ENCODE measurements at regions not wholly inside any gene's neighbourhood (a gene's known extent, or its start where the extent isn't known, plus 50 kb on each side); places are given as distances from the start of the nearest gene placed in this dataset.

DNA sequence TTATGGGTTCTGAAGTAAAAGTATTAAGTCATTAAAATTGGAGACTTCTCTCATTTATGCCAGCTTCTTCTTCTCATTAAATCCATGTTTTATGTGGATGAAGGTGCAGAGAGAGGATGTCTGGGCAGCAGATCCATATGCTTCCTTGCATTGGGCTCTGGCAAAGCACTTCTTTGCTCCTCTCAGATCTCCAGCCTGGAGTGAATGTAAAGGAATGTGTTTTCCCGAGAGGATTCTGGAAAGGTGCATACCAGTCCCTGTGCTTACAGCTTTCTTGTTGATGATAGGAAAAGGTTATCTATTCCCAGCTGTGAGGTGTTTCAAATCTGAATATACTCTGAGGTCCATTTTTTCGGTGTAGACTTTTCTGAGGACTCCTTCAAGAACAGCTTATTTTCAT lies 79.9 kb upstream of the PEX5L start:
- TF ChIP-seq, protein P1, sequence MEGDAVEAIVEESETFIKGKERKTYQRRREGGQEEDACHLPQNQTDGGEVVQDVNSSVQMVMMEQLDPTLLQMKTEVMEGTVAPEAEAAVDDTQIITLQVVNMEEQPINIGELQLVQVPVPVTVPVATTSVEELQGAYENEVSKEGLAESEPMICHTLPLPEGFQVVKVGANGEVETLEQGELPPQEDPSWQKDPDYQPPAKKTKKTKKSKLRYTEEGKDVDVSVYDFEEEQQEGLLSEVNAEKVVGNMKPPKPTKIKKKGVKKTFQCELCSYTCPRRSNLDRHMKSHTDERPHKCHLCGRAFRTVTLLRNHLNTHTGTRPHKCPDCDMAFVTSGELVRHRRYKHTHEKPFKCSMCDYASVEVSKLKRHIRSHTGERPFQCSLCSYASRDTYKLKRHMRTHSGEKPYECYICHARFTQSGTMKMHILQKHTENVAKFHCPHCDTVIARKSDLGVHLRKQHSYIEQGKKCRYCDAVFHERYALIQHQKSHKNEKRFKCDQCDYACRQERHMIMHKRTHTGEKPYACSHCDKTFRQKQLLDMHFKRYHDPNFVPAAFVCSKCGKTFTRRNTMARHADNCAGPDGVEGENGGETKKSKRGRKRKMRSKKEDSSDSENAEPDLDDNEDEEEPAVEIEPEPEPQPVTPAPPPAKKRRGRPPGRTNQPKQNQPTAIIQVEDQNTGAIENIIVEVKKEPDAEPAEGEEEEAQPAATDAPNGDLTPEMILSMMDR (IDR thresholded peaks at IDR 0.05), result no peak
- Histone ChIP-seq H3K4me1 (ENCODE audit: control insufficient read depth in 1 of 2, insufficient read depth in 1 of 2, low read depth in 1 of 2, low read length in 1 of 2) (no peaks in the 10 kb centered on the region), H3K27me3 (no peaks in the 10 kb centered on the region), H3K4me3 (ENCODE audit: low read depth in 1 of 2, low read length in 1 of 2) (no peak overlapping the region), H3K27ac (no peak overlapping the region), H3K9me3 (no peaks in the 10 kb centered on the region), H3K36me3 (no peaks in the 10 kb centered on the region)

DNA sequence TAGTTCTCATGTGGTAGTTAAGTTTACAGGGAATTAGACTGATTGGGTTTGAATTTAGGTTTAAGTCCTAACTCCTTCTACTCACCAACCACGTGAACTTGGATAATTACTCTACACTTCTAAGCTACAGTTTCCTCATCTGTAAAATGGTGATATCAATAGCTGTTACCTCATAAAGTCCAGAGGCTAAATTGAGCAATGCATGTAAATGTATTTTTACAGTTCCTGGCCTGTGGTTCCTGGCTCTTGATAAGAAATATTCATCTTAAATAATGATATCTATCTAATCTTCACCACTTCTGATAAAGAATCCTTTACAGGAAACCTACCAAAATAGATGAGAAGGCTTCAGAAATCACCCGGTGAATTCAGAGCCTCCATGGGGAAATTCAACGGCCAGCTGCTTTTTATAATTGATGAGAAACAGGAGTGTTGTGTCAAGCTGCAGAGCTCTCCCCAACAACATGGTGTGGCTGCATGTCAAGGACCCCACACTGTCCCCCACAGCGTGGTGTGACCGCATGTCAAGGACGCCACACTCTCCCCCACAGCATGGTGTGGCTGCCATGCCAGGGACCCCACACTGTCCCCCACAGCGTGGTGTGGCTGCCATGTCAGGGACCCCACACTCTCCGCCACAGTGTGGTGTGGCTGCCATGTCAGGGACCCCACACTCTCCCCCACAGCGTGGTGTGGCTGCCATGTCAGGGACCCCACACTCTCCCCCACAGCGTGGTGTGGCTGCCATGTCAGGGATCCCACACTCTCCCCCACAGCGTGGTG lies 80.8 kb upstream of the PEX5L start:
- Histone ChIP-seq H3K27ac (no peak overlapping the region), H3K4me1 (ENCODE audit: control insufficient read depth in 1 of 2, insufficient read depth in 1 of 2, low read depth in 1 of 2, low read length in 1 of 2) (no peaks in the 10 kb centered on the region), H3K36me3 (no peaks in the 10 kb centered on the region), H3K27me3 (no peaks in the 10 kb centered on the region), H3K9me3 (no peaks in the 10 kb centered on the region), H3K4me3 (ENCODE audit: low read depth in 1 of 2, low read length in 1 of 2) (no peak overlapping the region)
- TF ChIP-seq, protein P1 (IDR thresholded peaks at IDR 0.05), result no peak

DNA sequence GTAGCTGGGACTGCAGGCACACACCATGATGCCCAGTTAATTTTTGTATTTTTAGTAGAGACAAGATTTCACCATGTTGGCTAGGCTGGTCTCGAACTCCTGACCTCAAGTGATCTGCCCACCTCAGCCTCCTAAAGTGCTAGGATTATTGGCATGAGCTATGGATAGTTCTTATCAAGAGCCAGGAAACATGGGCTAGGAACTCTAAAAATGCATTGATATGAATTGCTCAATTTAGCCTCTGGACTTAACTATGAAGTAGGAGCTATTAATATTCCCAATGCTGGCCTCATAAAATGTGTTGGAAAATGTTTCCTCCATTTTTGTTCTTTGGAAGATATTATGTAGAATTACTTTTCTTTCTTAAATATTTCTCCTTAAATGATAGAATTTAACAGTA lies 82.8 kb upstream of the PEX5L start:
- Histone ChIP-seq H3K4me1 (ENCODE audit: control insufficient read depth in 1 of 2, insufficient read depth in 1 of 2, low read depth in 1 of 2, low read length in 1 of 2) (no peaks in the 10 kb centered on the region), H3K9me3 (no peaks in the 10 kb centered on the region), H3K36me3 (no peaks in the 10 kb centered on the region), H3K4me3 (ENCODE audit: low read depth in 1 of 2, low read length in 1 of 2) (no peak overlapping the region), H3K27me3 (no peaks in the 10 kb centered on the region), H3K27ac (no peak overlapping the region)
- TF ChIP-seq, protein P1 (IDR thresholded peaks at IDR 0.05), result no peak

DNA sequence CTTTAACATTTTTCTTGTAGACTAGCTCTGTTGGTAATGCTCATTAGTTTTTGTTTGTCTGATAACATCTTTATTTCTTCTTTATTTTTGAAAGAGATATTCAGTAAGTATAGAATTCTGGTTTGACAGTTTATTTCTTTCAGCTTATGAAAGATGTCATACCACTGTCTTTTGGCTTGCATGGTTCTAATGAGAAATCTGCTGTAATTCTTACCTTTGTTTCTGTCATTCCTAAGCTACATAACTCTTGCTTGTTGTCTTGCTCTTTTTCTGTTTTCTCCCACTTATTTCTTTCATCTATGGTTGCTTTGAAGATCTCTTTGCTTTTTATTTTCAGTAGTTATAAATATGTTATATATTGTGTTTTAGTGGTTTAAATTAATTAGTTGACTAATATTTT lies 87.2 kb upstream of the PEX5L start:
- TF ChIP-seq, protein P1 (IDR thresholded peaks at IDR 0.05), result no peak
- no peaks in the 10 kb centered on the region for H3K4me1 ChIP-seq (ENCODE audit: control insufficient read depth in 1 of 2, insufficient read depth in 1 of 2, low read depth in 1 of 2, low read length in 1 of 2)

DNA sequence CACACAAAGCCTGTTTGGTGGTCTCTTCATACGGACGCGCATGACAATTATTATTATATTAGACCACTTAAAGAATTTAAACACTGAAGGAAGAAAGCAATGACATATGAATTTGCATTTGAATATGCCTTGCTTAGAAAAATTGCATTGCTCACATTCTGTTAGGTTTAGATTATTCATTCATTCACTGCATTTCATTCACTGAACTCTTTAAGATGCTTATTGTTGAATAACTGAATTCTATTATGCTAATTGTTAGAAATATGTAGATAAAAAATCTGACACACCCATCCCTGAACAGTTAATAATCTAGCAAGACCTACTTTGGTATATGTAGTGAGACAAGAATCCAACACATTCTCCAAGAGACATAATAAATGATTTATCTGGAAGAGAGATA lies 94.4 kb upstream of the PEX5L start:
- H3K27ac ChIP-seq, result no peak overlapping the region
- H3K27me3 ChIP-seq, result no peaks in the 10 kb centered on the region
- H3K4me3 ChIP-seq (ENCODE audit: low read depth in 1 of 2, low read length in 1 of 2), result no peak overlapping the region
- TF ChIP-seq, protein P1 (IDR thresholded peaks at IDR 0.05), result no peak
- H3K9me3 ChIP-seq, result no peaks in the 10 kb centered on the region
- H3K36me3 ChIP-seq, result no peaks in the 10 kb centered on the region
- H3K4me1 ChIP-seq (ENCODE audit: control insufficient read depth in 1 of 2, insufficient read depth in 1 of 2, low read depth in 1 of 2, low read length in 1 of 2), result no peaks in the 10 kb centered on the region

More for the DNA sequence above, 87.2 kb upstream of the PEX5L start:
- no peak overlapping the region for H3K27ac ChIP-seq
- no peaks in the 10 kb centered on the region for H3K36me3 ChIP-seq
- no peak overlapping the region for H3K4me3 ChIP-seq (ENCODE audit: low read depth in 1 of 2, low read length in 1 of 2)
- H3K27me3 ChIP-seq, result no peaks in the 10 kb centered on the region
- no peaks in the 10 kb centered on the region for H3K9me3 ChIP-seq

Measured in neutrophil (primary cell).